GM04503 (cell line): ENCODE measurements at regions not wholly inside any gene's neighbourhood (a gene's known extent, or its start where the extent isn't known, plus 50 kb on each side); places are given as distances from the start of the nearest gene placed in this dataset.
A peak's percentile ranks its signal among the peaks of the same experiment; 100 is the strongest.

ENCODE experiments used
- DNase-seq: peaks from one replicate; pipeline ENCODE4 v3.0.0-alpha.2; 2012; ENCODE audit warnings: low read depth

- DNase-seq = no peak
These were observed 549.8 kb upstream of the FAM241A start for GRCh38 chr4:111595456-111595855.

DNA sequence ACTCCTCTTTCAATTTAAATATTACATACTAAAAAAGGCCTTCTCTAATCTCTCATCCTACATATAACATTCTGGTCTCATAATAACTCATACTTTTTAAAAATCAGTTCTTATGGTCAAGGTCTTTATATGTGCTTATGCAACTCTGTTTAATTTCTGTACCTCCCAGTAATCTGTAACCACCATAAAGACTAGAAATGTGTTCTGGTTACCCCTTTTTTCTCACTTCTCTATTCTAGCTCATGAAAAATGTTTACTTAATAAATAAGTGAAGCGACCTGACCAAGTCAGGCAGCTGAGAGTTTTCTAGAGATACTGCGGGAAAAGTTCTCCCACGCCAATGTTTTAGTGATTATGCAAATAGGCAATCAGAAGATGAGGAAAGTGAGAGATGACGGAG lies 548.8 kb upstream of the FAM241A start:
- DNase-seq = no peak

GRCh38 chr4:111601671-111602070 lies 543.6 kb upstream of the FAM241A start:
- no peak for DNase-seq

DNA sequence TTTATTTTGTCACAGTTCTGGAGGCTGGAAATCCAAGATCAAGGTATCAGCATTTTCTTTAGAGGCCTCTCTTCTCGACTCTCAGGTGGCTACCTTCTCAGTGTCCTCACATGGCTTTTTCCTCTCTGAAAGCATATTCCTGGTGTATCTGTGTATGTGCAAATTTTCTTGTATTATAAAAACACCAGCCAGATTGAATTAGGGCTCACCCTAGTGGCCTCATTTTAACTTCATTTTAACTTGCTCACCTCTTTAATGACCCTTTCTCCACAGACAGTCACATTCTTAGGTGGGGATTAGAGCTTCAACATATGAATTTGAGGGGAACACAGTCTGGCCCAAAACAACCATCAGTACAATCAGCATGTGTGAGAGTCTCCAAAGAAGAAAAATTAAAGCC lies 542.4 kb upstream of the FAM241A start:
- DNase-seq = no peak

DNA sequence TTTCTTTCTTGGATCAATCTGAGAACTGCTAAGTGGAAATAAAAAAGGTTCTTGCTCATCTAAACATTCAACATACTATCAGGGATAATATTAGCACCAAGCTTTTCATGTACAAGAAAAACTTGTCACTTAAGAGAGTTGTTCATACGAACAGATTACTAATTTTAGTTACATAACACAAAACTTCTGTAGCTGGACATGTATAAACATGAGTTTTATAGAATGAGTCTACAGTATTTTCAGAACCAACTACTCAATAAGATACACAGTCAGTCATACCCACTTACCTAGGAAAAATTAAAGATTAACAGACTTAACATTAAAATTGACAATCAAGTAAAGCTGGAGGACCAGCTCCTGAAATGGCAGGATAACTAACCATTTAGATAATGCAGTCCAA lies 540.1 kb upstream of the FAM241A start:
- no peak for DNase-seq

GRCh38 chr4:111610681-111611080 lies 534.6 kb upstream of the FAM241A start:
- no peak for DNase-seq

- DNase-seq = no peak
These were observed 526.3 kb upstream of the FAM241A start for GRCh38 chr4:111618908-111619307.

DNA sequence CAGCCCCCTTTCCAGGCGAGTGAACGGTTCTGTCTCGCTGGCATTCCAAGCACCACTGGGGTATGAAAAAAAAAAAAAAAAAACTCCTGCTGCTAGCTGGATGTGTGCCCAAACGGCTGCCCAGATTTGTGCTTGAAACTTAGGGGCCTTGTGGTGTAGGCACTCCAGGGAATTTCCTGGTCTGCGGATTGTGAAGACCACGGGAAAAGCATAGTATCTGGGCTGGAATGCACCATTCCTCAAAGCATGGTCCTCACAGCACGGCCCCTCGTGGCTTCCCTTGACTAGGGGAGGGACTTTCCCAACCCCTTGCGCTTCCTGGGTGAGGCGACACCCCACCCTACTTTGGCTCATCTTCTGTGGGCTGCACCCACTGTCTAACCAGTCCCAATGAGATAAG lies 516.8 kb upstream of the FAM241A start:
- no peak for DNase-seq

DNA sequence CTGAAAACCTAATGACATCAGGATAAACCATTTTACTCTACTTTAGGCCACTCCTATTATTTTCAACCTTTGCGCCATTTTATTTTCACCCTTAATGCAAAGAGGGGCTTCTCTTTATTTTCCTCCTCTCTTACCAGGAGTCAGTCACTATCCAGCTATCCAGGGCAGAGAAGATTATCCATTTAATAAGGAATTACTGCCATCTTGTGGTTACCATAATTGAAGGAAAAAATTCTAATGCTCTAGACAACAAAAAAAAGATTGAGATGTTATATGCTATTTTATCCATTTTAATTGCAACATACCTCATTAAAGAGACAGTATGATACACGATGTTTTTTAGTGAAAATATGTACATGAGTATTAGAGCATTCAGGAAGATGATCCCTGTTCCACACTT lies 514.5 kb upstream of the FAM241A start:
- DNase-seq = no peak

DNA sequence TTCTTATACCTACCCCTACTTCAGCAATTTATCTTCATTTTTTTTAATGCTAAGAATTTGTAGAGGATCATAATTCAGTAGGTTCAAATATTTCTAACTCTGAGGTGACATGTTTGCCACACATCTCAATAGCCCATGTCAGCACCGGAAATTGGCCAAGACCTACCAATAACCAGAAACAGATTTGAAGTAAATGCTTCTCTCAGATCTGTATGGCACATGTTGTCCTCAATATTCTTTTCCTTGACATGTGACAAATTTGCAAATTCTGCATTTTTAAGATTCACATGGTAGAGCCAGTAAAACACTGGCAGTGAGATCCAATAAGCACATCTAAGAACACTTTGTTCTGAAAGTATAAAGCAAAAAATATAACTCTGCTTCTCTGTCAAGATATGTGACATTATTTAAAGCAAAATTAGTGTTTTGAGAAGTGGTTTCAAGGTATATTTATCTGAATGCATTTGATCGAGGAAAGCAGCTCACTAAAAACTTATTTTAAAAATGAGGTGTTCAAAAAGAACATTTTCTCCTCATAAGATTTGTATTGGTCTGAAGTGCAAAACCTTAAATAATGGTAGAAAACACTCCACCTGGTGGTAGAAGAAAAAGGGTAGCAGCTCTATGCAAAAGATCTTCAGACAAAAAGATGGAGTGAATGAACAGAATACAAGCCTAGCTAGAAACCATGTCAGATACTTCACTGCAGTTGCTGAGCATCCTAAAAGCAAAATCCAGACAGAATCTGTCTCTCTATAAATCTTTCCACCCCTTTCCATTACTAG lies 513.8 kb upstream of the FAM241A start:
- DNase-seq = no peak

GRCh38 chr4:111632641-111633151 lies 512.6 kb upstream of the FAM241A start:
- DNase-seq = no peak

- no peak for DNase-seq
These were observed 511.5 kb upstream of the FAM241A start for GRCh38 chr4:111633663-111634266.

DNA sequence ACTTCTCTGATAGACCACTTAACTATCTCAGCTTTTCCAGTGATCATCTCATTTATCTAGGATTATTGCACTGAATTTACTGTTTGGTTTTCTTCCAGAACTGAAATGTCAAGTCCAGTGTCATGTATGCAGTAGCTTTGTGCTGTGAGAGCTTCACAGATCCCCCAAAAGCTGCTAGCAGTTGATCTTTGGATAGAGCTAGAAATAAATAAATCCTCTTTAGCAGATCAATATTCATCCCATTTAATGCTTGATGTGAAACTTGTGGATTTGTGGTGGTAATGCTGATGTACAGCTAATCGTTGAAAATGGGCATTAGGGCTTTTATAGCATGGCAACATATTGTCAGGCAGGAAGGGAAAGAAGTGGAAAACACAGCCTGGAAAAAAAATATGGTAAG lies 509.6 kb upstream of the FAM241A start:
- no peak for DNase-seq

DNA sequence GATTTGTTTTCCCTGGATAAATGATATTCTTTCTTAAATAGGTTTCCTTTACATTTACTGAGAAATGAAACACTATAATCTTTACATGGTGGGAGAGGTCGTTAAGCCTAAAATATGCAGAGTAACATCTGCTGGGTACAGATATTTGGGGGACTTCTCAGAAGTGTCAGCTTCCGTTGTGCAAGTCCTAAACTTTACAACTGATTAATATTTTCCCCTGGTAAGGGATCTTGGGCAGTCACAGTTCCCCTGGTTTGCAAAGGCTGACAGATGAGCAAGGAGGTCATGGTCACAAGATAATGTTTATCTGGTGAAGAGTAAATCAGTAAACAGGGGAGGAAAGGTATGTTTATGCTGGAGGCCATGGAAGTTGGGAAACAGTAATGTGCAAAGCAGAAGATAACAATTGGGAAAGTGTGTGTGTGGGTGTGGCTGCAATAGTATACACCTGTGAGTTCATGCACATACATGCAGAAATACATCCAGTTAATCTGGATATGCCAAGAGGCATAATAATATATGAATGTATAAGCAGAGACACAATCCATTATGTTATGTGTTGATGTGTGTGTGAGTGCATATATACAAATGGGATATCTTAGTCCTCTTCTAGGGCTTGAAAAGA lies 508.2 kb upstream of the FAM241A start:
- DNase-seq = no peak

DNA sequence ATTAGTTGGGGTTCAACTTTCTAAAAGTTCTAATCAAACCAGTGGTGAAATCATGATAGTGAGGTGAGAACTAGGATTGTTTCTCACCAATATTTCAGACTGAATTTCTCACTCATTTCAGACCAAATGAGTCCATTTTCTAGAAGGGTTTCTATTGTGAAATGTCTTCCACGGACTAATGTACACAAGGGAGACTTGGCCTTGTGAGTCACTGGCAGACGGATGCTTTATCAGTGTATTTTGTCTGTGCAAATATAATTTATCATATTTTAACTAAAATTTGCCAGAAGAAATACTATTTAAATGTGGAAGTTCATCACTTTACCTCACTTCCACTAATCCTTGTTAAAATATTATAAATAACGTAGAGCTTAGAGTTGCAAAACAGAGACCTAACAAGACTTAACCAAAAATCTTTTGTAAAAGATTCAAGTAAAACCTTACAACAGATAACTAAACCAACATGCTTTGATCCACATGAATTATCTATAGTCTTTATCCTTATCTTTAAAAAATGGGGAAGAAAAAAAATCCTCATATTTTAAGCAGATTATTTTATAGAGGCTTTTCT lies 506.0 kb upstream of the FAM241A start:
- DNase-seq = no peak

GRCh38 chr4:111639876-111640275 lies 505.4 kb upstream of the FAM241A start:
- no peak for DNase-seq

GRCh38 chr4:111641813-111642579 lies 503.3 kb upstream of the FAM241A start:
- DNase-seq = peak; percentile 53

DNA sequence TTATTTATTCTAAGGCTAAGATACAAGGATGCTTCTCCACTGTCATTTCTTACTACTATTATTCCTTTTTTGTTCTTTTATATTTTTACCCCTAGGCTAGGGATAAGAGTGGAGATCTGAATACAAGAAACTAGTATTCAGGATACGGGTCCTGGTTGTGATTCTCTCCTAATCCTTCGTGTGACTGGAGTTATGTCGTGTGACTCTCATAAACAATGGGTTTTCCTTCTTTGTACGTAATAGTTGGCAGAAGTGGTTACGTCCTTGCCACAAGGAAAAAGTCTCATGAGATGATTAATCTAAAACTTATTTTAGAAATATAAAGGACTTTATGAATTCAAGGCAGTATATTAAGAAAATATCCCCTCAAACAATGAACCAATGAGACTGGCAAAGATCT lies 497.2 kb upstream of the FAM241A start:
- no peak for DNase-seq

DNA sequence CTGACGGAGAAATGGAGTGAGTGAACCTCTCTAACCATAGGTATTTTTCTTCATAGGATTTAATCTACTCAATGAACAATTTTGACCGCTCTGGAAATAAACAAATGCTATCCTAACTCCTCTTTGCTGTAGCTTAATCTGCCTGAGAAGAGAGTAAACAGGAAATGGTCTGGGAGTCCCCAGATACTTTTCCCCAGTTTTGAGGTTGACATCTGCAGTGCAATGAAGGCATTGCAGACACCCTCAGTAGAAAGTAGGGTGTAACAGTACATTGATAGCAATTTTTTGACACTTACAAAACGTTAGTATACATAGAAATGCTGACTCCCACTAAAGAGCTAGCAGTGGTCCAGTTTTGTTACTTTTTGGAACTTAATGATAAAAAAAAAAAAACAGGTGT lies 495.9 kb upstream of the FAM241A start:
- DNase-seq = no peak

DNA sequence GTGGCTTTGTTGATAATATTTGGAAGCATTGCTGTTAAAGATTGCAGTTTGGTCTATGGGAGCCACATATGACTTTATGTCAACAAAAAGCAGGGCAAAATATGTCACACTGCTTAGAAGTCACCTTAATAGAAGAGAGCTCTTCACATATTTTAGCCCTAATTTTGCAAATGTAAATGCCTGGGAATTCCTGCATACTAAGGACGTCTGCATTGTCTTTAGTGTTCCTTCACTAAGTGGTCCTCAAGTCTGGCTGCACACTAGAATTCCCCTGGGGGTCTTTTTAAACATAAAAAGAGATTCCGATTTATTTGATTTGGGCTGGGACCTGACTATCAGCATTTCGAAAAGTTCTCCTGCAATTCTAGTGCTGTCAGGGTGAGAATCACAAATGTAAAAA lies 495.1 kb upstream of the FAM241A start:
- DNase-seq = no peak

DNA sequence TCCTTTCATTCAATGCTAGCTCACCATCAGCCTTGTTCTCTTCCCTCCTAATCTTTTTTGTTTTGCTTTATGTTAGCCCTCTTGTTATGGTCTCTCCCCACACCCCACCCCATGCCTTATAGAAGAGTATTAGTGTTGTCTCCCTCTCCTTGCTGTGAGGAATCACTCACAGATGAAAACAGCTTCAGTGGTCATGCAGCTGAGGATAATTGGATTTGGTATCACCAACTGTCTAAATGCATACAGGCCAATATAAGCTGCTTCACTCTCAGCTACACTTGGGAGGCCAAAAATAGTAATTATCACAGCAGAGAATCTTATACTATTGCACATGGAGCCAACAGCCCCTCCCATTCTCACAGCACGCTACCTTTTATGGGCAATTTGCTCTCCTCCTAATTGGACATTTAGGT lies 494.6 kb upstream of the FAM241A start:
- DNase-seq = no peak

DNA sequence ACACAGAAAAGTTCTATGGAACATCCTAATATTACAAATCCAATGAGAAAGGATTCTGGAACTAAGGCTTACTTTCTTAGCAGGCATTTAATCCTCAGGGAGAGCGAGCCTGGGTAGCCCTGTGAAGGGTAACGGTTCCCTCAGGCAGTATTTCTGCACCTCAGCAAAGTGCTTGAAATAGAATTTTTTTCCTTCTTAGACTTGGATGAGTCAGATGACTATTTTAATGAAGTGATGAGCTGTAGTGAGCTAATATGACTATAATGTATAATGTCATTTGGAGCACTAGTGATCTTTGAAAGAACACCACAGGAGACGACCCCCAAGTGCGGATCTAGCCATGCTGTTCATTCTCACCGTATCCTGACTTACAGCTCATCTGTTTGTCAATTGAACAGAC lies 493.0 kb upstream of the FAM241A start:
- no peak for DNase-seq
